ENCODE measurements at regions not wholly inside any gene's neighbourhood (a gene's known extent, or its start where the extent isn't known, plus 50 kb on each side); places are given as distances from the start of the nearest gene placed in this dataset.
A peak's percentile ranks its signal among the peaks of the same experiment; 100 is the strongest.
"Not testable (repeated sequence)": the region's sequence is repeated elsewhere in the genome, so short reads cannot be mapped to it uniquely, and the experiment has no call there.

- DNase-seq (ENCODE audit: low read depth in 1 of 2, low spot score in 1 of 2) (no peak), ATAC-seq (no peak), FAIRE-seq (no peak)
- H3K4me1 ChIP-seq: no peaks in the 10 kb centered on the region
- H3K9me3 ChIP-seq: no peaks in the 10 kb centered on the region
- ChIA-PET POLR2A (no interaction called here), CTCF (no interaction called here)
- WGBS (ENCODE audit: missing lambda C conversion rate): 0% methylated on average over 1 of the region's 1 CpG
- TF ChIP-seq ZFP36 (IDR thresholded peaks at IDR 0.05; ENCODE audit: borderline replicate concordance, partially characterized antibody): no peak
- no peak for TF ChIP-seq CEBPB (IDR thresholded peaks at IDR 0.05)
- no peak for TF ChIP-seq PHF8 (IDR thresholded peaks at IDR 0.05; ENCODE audit: borderline replicate concordance, low read depth)
- no peak for TF ChIP-seq MAX (IDR thresholded peaks at IDR 0.05)
- no peak for TF ChIP-seq ELK1 (IDR thresholded peaks at IDR 0.05; ENCODE audit: low read depth, low read length)
- no peak for TF ChIP-seq HMGXB4 (CRISPR knock-in tag; IDR thresholded peaks at IDR 0.05; ENCODE audit: borderline replicate concordance)
- no peak overlapping the region for H3K4me2 ChIP-seq
- H3K27ac ChIP-seq: no peak overlapping the region
- H3K4me3 ChIP-seq: no peak overlapping the region
These were observed 933.5 kb downstream of the C4orf33 start for GRCh38 chr4:130029442-130029841.

GRCh38 chr4:130031858-130032257, 935.9 kb downstream of the C4orf33 start:
- WGBS (ENCODE audit: missing lambda C conversion rate): 59% methylated on average over 4 of the region's 4 CpGs
- CTCF ChIA-PET: no interaction called here

GRCh38 chr4:130033657-130034056, 937.7 kb downstream of the C4orf33 start:
- TF ChIP-seq ZC3H11A (IDR thresholded peaks at IDR 0.05): peak; percentile 47
- CTCF ChIA-PET; H3K4me1 ChIP-seq; POLR2A ChIA-PET; H3K4me3 ChIP-seq; H3K9me3 ChIP-seq; FAIRE-seq; ATAC-seq; H3K4me2 ChIP-seq; DNase-seq (ENCODE audit: low read depth in 1 of 2, low spot score in 1 of 2); H3K27ac ChIP-seq: not testable (repeated sequence)
- 68% methylated on average over 4 of the region's 7 CpGs for WGBS (ENCODE audit: missing lambda C conversion rate)

More at GRCh38 chr4:130031858-130032257, 935.9 kb downstream of the C4orf33 start:
- Histone ChIP-seq H3K4me1 (no peaks in the 10 kb centered on the region), H3K4me2 (no peak overlapping the region), H3K9me3 (no peaks in the 10 kb centered on the region), H3K4me3 (no peak overlapping the region), H3K27ac (no peak overlapping the region)
- DNase-seq (ENCODE audit: low read depth in 1 of 2, low spot score in 1 of 2) (no peak), FAIRE-seq (no peak), ATAC-seq (no peak)
- POLR2A ChIA-PET: no interaction called here
- TF ChIP-seq BHLHE40 (IDR thresholded peaks at IDR 0.05; ENCODE audit: low read depth, low read length) (no peak), FOSB (CRISPR knock-in tag; IDR thresholded peaks at IDR 0.05) (no peak), SREBF2 (IDR thresholded peaks at IDR 0.05) (no peak), NFE2L2 (conservative IDR thresholded peaks at IDR 0.05; ENCODE audit: low read length) (no peak), CBX8 (IDR thresholded peaks at IDR 0.05) (no peak), ZNF302 (CRISPR knock-in tag; IDR thresholded peaks at IDR 0.05) (no peak), RNF2 (IDR thresholded peaks at IDR 0.05; ENCODE audit: borderline replicate concordance, low read depth) (no peak), JUNB (IDR thresholded peaks at IDR 0.05) (no peak), EHF (CRISPR knock-in tag; IDR thresholded peaks at IDR 0.05) (no peak), CBX2 (IDR thresholded peaks at IDR 0.05; ENCODE audit: borderline replicate concordance, low read depth) (no peak), GATA3 (IDR thresholded peaks at IDR 0.05; ENCODE audit: borderline replicate concordance) (no peak), ATOH8 (CRISPR knock-in tag; IDR thresholded peaks at IDR 0.05; ENCODE audit: low read depth) (no peak), POLR2A (IDR thresholded peaks at IDR 0.05; ENCODE audit: low read length) (no peak), RAD21 (conservative IDR thresholded peaks at IDR 0.05 in 1 of 2, IDR thresholded peaks at IDR 0.05 in 1 of 2) (no peak), HOXB13 (CRISPR knock-in tag; IDR thresholded peaks at IDR 0.05; ENCODE audit: low read depth) (no peak), ZC3H11A (IDR thresholded peaks at IDR 0.05) (no peak), HDAC2 (IDR thresholded peaks at IDR 0.05) (no peak)

Data from A549 (cell line).